PFSK-1 (cell line): ENCODE measurements at regions not wholly inside any gene's neighbourhood (a gene's known extent, or its start where the extent isn't known, plus 50 kb on each side); places are given as distances from the start of the nearest gene placed in this dataset.

Experiments used
- FOXP2 ChIP-seq: optimal IDR thresholded peaks from 2 replicates; pipeline ENCODE3; 2011; ENCODE audit warnings: borderline replicate concordance, control low read depth, inconsistent platforms; ENCODE audit not compliant: insufficient read depth; ENCODE audit errors: extremely low read length, extremely low read depth
- POLR2AphosphoS5 ChIP-seq: IDR thresholded peaks from 2 replicates; pipeline ENCODE4 v1.6.1; 2012; ENCODE audit warnings: low read depth, mild to moderate bottlenecking, control low read depth, low read length, moderate library complexity
- SIN3A ChIP-seq: IDR thresholded peaks from 2 replicates; pipeline ENCODE4 v1.6.1; 2012; ENCODE audit warnings: mild to moderate bottlenecking, low read length, moderate library complexity, borderline replicate concordance; ENCODE audit not compliant: insufficient read depth
- TAF1 ChIP-seq: IDR thresholded peaks from 2 replicates; pipeline ENCODE4 v1.6.1; 2012; ENCODE audit warnings: low read length, control low read depth, borderline replicate concordance; ENCODE audit not compliant: insufficient read depth
- TF ChIP-seq, protein P1 (sequence below), 2 experiments: IDR thresholded peaks; 2 replicates each; pipeline versions ENCODE4 v1.6.1 to v1.8.0; 2011 to 2012; ENCODE audit warnings: low read depth in 2 of 2, low read length in 2 of 2, control low read depth in 1 of 2, inconsistent platforms in 1 of 2, mild to moderate bottlenecking in 1 of 2, moderate library complexity in 1 of 2; ENCODE audit not compliant: insufficient read depth in 1 of 2

DNA sequence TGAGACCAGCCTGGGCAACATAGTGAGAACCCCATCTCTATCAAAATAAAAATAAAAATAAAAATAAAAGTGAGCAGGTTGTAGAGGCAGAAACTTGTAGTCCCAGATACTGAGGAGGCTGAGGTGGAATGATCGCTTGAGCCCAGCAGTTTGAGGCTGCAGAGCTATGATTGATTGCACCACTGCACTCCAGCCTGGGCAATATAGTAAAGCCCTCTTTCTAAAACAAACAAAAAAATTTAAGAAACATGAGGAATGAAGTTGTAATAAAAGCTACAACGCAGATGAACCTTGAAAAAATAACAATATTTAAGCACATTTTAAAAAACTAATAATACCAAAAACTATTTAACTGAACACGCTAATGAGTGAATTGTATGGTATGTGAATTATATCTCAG is 919.3 kb downstream of the UQCRFS1 start:
- TF ChIP-seq SIN3A (no peak), TAF1 (no peak), POLR2AphosphoS5 (no peak), FOXP2 (no peak)
- TF ChIP-seq, protein P1, sequence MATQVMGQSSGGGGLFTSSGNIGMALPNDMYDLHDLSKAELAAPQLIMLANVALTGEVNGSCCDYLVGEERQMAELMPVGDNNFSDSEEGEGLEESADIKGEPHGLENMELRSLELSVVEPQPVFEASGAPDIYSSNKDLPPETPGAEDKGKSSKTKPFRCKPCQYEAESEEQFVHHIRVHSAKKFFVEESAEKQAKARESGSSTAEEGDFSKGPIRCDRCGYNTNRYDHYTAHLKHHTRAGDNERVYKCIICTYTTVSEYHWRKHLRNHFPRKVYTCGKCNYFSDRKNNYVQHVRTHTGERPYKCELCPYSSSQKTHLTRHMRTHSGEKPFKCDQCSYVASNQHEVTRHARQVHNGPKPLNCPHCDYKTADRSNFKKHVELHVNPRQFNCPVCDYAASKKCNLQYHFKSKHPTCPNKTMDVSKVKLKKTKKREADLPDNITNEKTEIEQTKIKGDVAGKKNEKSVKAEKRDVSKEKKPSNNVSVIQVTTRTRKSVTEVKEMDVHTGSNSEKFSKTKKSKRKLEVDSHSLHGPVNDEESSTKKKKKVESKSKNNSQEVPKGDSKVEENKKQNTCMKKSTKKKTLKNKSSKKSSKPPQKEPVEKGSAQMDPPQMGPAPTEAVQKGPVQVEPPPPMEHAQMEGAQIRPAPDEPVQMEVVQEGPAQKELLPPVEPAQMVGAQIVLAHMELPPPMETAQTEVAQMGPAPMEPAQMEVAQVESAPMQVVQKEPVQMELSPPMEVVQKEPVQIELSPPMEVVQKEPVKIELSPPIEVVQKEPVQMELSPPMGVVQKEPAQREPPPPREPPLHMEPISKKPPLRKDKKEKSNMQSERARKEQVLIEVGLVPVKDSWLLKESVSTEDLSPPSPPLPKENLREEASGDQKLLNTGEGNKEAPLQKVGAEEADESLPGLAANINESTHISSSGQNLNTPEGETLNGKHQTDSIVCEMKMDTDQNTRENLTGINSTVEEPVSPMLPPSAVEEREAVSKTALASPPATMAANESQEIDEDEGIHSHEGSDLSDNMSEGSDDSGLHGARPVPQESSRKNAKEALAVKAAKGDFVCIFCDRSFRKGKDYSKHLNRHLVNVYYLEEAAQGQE (IDR thresholded peaks at IDR 0.05; ENCODE audit: insufficient read depth in 1 of 2, low read depth in 2 of 2, low read length in 2 of 2), result no peak
